Neuronal stem cell (in vitro differentiated cells): ENCODE measurements at regions not wholly inside any gene's neighbourhood (a gene's known extent, or its start where the extent isn't known, plus 50 kb on each side); places are given as distances from the start of the nearest gene placed in this dataset.
A peak's percentile ranks its signal among the peaks of the same experiment; 100 is the strongest.

ENCODE experiments used
- DNase-seq: peaks from one replicate; pipeline ENCODE4 v3.0.0-alpha.2; 2013; ENCODE audit warnings: low spot score
- H2AFZ ChIP-seq: one replicate; pipeline ENCODE4 v1.6.1; 2013; ENCODE audit warnings: mild to moderate bottlenecking, low read length, inconsistent platforms
- H2AK5ac ChIP-seq: 2 replicates; pipeline ENCODE4 v1.6.1; 2013; ENCODE audit warnings: low read depth, mild to moderate bottlenecking, inconsistent platforms, low read length, moderate library complexity, mixed read lengths
- H2BK120ac ChIP-seq: 2 replicates; pipeline ENCODE4 v1.6.1; 2013; ENCODE audit warnings: low read depth, mild to moderate bottlenecking, inconsistent platforms, low read length, moderate library complexity, mixed read lengths
- H2BK12ac ChIP-seq: one replicate; pipeline ENCODE4 v1.6.1; 2013; ENCODE audit warnings: low read length, inconsistent platforms
- H2BK15ac ChIP-seq: 2 replicates; pipeline ENCODE4 v1.6.1; 2013; ENCODE audit warnings: mild to moderate bottlenecking, low read length, inconsistent platforms, mixed read lengths
- H2BK5ac ChIP-seq: one replicate; pipeline ENCODE4 v1.6.1; 2013; ENCODE audit warnings: inconsistent platforms, mild to moderate bottlenecking, low read length, moderate library complexity
- H3K14ac ChIP-seq: one replicate; pipeline ENCODE4 v1.6.1; 2013; ENCODE audit warnings: low read length, inconsistent platforms
- H3K18ac ChIP-seq: 2 replicates; pipeline ENCODE4 v1.6.1; 2013; ENCODE audit warnings: low read length, inconsistent platforms
- H3K23ac ChIP-seq: 2 replicates; pipeline ENCODE4 v1.6.1; 2013; ENCODE audit warnings: low read depth, mild to moderate bottlenecking, mixed read lengths, low read length, inconsistent platforms; ENCODE audit not compliant: poor library complexity
- H3K27ac ChIP-seq: replicated peaks from 3 replicates; pipeline ENCODE4 v1.5.1; 2013; ENCODE audit warnings: low read length, inconsistent platforms
- H3K27me3 ChIP-seq, 3 experiments: 2 replicates each; pipeline ENCODE4 v1.6.1; 2013; ENCODE audit warnings: low read length in 3 of 3, mild to moderate bottlenecking in 2 of 3, inconsistent platforms in 1 of 3, low read depth in 1 of 3, mixed read lengths in 1 of 3, moderate library complexity in 1 of 3; ENCODE audit not compliant: control insufficient read depth in 3 of 3, insufficient read depth in 3 of 3
- H3K36me3 ChIP-seq, 2 donors: replicated peaks in 1 of 2; 2 replicates each; pipeline ENCODE4 v1.6.1; 2013; ENCODE audit warnings: low read length in 2 of 2; ENCODE audit not compliant: control insufficient read depth in 2 of 2, insufficient read depth in 2 of 2
- H3K4ac ChIP-seq: 2 replicates; pipeline ENCODE4 v1.6.1; 2013; ENCODE audit warnings: inconsistent platforms, mild to moderate bottlenecking, low read length, moderate library complexity
- H3K4me1 ChIP-seq, 2 donors: 1 replicate in 1 of 2; 2 replicates in 1 of 2; pipeline ENCODE4 v1.6.1; 2013; ENCODE audit warnings: low read length in 2 of 2, low read depth in 1 of 2; ENCODE audit not compliant: control insufficient read depth in 2 of 2, insufficient read depth in 1 of 2
- H3K4me2 ChIP-seq: one replicate; pipeline ENCODE4 v1.6.1; 2013; ENCODE audit warnings: mild to moderate bottlenecking, low read length, inconsistent platforms; ENCODE audit not compliant: insufficient read depth, poor library complexity, severe bottlenecking
- H3K4me3 ChIP-seq, 2 donors: 2 replicates each; pipeline ENCODE4 v1.5.1; 2013; ENCODE audit warnings: low read length in 2 of 2, mild to moderate bottlenecking in 2 of 2, inconsistent platforms in 1 of 2, moderate library complexity in 1 of 2
- H3K79me1 ChIP-seq: one replicate; pipeline ENCODE4 v1.6.1; 2013; ENCODE audit warnings: low read depth, mild to moderate bottlenecking, inconsistent platforms, low read length, moderate library complexity
- H3K9ac ChIP-seq: one replicate; pipeline ENCODE4 v1.6.1; 2013; ENCODE audit warnings: mild to moderate bottlenecking, low read depth, low read length, inconsistent platforms; ENCODE audit not compliant: poor library complexity
- H3K9me3 ChIP-seq, 2 donors: replicated peaks in 1 of 2; 2 replicates each; pipeline versions ENCODE3 to v1.6.1; 2013; ENCODE audit warnings: low read length in 2 of 2, mild to moderate bottlenecking in 2 of 2, inconsistent platforms in 1 of 2, low read depth in 1 of 2, mixed read lengths in 1 of 2, moderate library complexity in 1 of 2; ENCODE audit not compliant: control insufficient read depth in 2 of 2, insufficient read depth in 1 of 2
- H4K8ac ChIP-seq: one replicate; pipeline ENCODE4 v1.6.1; 2013; ENCODE audit warnings: low read depth, mild to moderate bottlenecking, inconsistent platforms, low read length, moderate library complexity
- H4K91ac ChIP-seq: one replicate; pipeline ENCODE4 v1.6.1; 2013; ENCODE audit warnings: low read length, low read depth, mild to moderate bottlenecking, inconsistent platforms; ENCODE audit not compliant: poor library complexity
- WGBS, 2 donors: extraction: QIAGEN DNeasy Blood & Tissue Kit; methylation state at CpG; one replicate each; pipeline ENCODE4 v1.1.7; 2013; ENCODE audit warnings: missing lambda C conversion rate in 2 of 2, mixed read lengths in 1 of 2; ENCODE audit not compliant: insufficient read length in 2 of 2, insufficient replicate concordance in 1 of 2; ENCODE audit errors: extremely low coverage in 2 of 2; 5-methylcytosine and 5-hydroxymethylcytosine counted together

DNA sequence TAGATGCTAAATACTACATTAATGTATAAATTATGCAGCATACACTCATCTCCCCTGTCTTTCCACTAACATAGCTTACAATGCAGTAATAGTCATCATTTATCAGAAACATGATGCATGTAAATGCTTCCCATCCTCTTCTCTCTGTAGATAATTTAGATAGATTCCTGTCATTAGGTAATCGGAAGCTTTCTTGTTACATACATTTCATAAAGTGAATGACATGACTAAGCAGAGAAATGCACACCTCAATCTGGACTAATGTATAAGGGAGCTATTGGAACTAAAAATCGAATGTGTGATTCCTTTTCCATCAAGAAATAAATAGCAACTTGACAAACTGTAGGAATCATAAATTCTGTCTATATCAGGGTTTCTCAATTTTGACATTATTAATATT lies 273.4 kb downstream of the RASSF9 start:
- no peak overlapping the region for H2BK12ac ChIP-seq
- no peak overlapping the region for H2BK120ac ChIP-seq
- H3K23ac ChIP-seq, result no peak overlapping the region
- no peaks in the 10 kb centered on the region for H3K4me1 ChIP-seq
- WGBS, 2 donors, result no CpG with 5 or more reads among the region's 2 CpGs
- H2AK5ac ChIP-seq, result no peak overlapping the region
- no peak overlapping the region for H3K4ac ChIP-seq
- H3K4me2 ChIP-seq, result no peak overlapping the region
- H3K27me3 ChIP-seq, result no peaks in the 10 kb centered on the region
- H2BK15ac ChIP-seq, result no peak overlapping the region
- no peak overlapping the region for H2BK5ac ChIP-seq
- no peak overlapping the region for H3K4me3 ChIP-seq
- no peaks in the 10 kb centered on the region for H3K9me3 ChIP-seq
- no peaks in the 10 kb centered on the region for H3K79me1 ChIP-seq
- no peak overlapping the region for H3K27ac ChIP-seq
- no peak for DNase-seq
- H3K18ac ChIP-seq, result no peak overlapping the region
- H3K9ac ChIP-seq, result no peak overlapping the region
- H4K8ac ChIP-seq, result no peak overlapping the region
- no peak overlapping the region for H2AFZ ChIP-seq
- H4K91ac ChIP-seq, result no peak overlapping the region
- H3K36me3 ChIP-seq, result no peaks in the 10 kb centered on the region
- no peak overlapping the region for H3K14ac ChIP-seq

DNA sequence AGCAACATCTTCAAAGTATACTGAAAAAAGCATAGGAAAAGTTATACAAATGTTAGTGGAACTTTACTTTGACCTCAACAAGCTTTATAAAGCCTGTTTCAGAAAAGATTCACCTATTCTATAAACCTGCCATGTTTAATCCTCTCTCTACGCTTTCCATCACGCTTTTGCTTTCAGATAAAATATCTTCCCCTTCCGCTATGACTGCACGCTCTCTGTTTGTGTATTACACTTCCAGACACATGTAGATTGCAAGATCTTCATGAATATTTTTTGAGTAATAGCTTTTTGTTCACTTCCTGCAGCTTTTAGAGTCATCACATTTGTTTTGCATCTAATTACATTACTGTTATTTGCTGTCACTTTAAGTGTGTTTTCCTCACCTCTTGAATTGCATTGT lies 271.4 kb downstream of the RASSF9 start:
- Histone ChIP-seq H3K4me1 (peaks cover 0 to 6% of the 10 kb centered on the region in 2 donors), H4K8ac (no peak overlapping the region)
- WGBS, 2 donors, result 100% methylated on average over 2 of the region's 4 CpGs; no CpG with 5 or more reads in 1 of the 2 donors

DNA sequence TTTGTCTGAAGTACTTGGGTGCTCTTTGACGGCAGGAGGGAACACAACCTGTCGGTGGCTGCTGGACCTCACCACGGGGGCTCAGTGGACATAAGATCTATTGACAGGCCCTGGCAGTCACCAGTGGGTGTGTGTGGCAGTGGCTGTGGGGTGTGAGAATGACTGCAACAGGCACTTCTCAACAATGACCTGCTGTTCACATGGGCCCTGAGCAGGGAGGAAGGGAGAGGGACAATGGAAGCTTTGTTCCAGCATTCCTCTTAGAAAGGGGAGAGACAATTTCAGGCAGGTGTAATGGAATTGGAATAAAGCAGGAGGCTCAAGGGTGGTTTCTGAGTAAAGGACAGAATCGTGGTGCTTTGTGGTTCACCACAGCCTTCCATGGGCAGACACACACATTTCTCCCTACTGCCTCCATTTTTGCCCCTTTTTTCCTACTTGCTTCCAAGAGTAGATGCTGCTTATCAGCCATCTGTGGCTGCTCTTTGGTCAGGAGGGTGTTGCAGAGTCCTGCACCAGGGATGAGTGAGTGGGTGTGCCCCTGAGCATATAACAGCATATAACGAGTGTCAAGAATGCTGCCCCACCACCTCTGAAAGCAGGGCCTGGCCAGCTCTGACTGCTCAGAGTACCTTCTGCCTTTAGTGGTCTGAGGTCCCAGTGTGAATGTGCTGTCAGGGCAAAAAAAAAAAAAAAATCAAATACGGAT lies 267.7 kb downstream of the RASSF9 start:
- Histone ChIP-seq H3K9me3 (no peaks in the 10 kb centered on the region), H3K27ac (no peak overlapping the region), H2BK5ac (no peak overlapping the region), H3K9ac (no peak overlapping the region), H3K27me3 (no peaks in the 10 kb centered on the region), H2BK120ac (no peak overlapping the region), H3K4ac (no peak overlapping the region), H3K23ac (no peak overlapping the region), H4K91ac (no peak overlapping the region), H2BK15ac (no peak overlapping the region), H3K4me2 (no peak overlapping the region), H2AFZ (no peak overlapping the region), H2BK12ac (no peak overlapping the region), H2AK5ac (no peak overlapping the region), H3K18ac (peak overlapping the region; percentile 58), H3K4me3 (no peak overlapping the region), H4K8ac (no peak overlapping the region), H3K4me1 (peaks cover 0 to 6% of the 10 kb centered on the region in 2 donors), H3K36me3 (no peaks in the 10 kb centered on the region), H3K14ac (no peak overlapping the region), H3K79me1 (no peaks in the 10 kb centered on the region)
- WGBS, 2 donors, result no CpG with 5 or more reads among the region's 6 CpGs
- no peak for DNase-seq

More for the DNA sequence above, 271.4 kb downstream of the RASSF9 start:
- Histone ChIP-seq H2AK5ac (no peak overlapping the region), H3K9me3 (no peaks in the 10 kb centered on the region), H2BK120ac (no peak overlapping the region), H3K79me1 (no peaks in the 10 kb centered on the region), H2BK15ac (no peak overlapping the region), H2BK12ac (no peak overlapping the region), H3K4ac (no peak overlapping the region), H2AFZ (no peak overlapping the region), H3K14ac (no peak overlapping the region), H4K91ac (no peak overlapping the region), H3K27ac (no peak overlapping the region), H3K9ac (no peak overlapping the region), H3K18ac (no peak overlapping the region), H3K4me2 (no peak overlapping the region), H3K36me3 (no peaks in the 10 kb centered on the region), H3K23ac (no peak overlapping the region), H2BK5ac (no peak overlapping the region), H3K4me3 (no peak overlapping the region), H3K27me3 (no peaks in the 10 kb centered on the region)
- no peak for DNase-seq

DNA sequence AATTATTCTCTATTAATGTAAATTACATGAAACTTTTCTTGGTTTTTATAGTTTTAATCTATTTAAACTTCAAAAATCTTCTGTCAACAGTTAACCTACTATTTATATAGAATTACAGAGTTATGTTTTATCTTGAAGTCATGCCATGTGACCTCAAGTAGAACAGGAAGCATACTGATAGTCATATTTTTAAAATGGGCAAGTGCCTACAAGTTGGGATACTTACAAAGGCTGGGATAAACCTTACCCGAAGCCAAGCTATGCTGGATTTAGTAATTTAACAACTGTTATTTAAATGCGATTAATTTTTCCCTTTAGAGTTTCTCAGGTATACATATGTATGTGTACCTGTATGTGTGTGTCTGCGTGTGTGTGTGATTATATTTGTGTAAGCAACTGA lies 266.9 kb downstream of the RASSF9 start:
- Histone ChIP-seq H3K14ac (no peak overlapping the region), H3K79me1 (no peaks in the 10 kb centered on the region), H2BK5ac (no peak overlapping the region), H2AFZ (no peak overlapping the region), H3K4me2 (no peak overlapping the region), H2BK12ac (no peak overlapping the region), H2BK120ac (no peak overlapping the region), H4K8ac (no peak overlapping the region), H3K4ac (no peak overlapping the region), H3K27me3 (no peaks in the 10 kb centered on the region), H4K91ac (no peak overlapping the region), H3K23ac (no peak overlapping the region), H3K27ac (no peak overlapping the region), H3K18ac (no peak overlapping the region), H2AK5ac (no peak overlapping the region), H3K36me3 (no peaks in the 10 kb centered on the region), H3K4me3 (no peak overlapping the region), H3K9me3 (no peaks in the 10 kb centered on the region), H2BK15ac (no peak overlapping the region), H3K9ac (no peak overlapping the region), H3K4me1 (peaks cover 0 to 6% of the 10 kb centered on the region in 2 donors)
- no CpG with 5 or more reads among the region's 3 CpGs for WGBS, 2 donors
- no peak for DNase-seq
